ENCODE measurements at regions not wholly inside any gene's neighbourhood (a gene's known extent, or its start where the extent isn't known, plus 50 kb on each side); places are given as distances from the start of the nearest gene placed in this dataset.
"Not testable (repeated sequence)": the region's sequence is repeated elsewhere in the genome, so short reads cannot be mapped to it uniquely, and the experiment has no call there.

GRCh38 chr1:163610486-163610885, 288.7 kb downstream of the NUF2 start:
- ATAC-seq (ENCODE audit: poor library complexity) (no peak), DNase-seq (no peak)
- intact Hi-C loops (cut with DNase I): no loop called here

GRCh38 chr1:163614361-163614760, 292.6 kb downstream of the NUF2 start:
- intact Hi-C loops (cut with DNase I): no loop called here
- ATAC-seq (ENCODE audit: poor library complexity) (no peak), DNase-seq (no peak)

- no peak for DNase-seq
- no peak for ATAC-seq (ENCODE audit: poor library complexity)
- intact Hi-C loops (cut with DNase I): no loop called here
These were observed 306.4 kb downstream of the NUF2 start for GRCh38 chr1:163628034-163628773.

- no peak for ATAC-seq (ENCODE audit: poor library complexity)
- DNase-seq: no peak
- intact Hi-C loops (cut with DNase I): no loop called here
These were observed 310.5 kb downstream of the NUF2 start for GRCh38 chr1:163632269-163632668.

- no peak for ATAC-seq (ENCODE audit: poor library complexity)
- DNase-seq: no peak
- intact Hi-C loops (cut with DNase I): no loop called here
These were observed 311.6 kb downstream of the NUF2 start for GRCh38 chr1:163633366-163633765.

- DNase-seq; intact Hi-C loops (cut with DNase I); ATAC-seq (ENCODE audit: poor library complexity): not testable (repeated sequence)
These were observed 323.9 kb downstream of the NUF2 start for GRCh38 chr1:163645676-163646075.

- intact Hi-C loops (cut with DNase I): no loop called here
- no peak for ATAC-seq (ENCODE audit: poor library complexity)
- no peak for DNase-seq
These were observed 328.9 kb downstream of the NUF2 start for GRCh38 chr1:163650624-163651023.

GRCh38 chr1:163652441-163652840, 330.7 kb downstream of the NUF2 start:
- no peak for DNase-seq
- intact Hi-C loops (cut with DNase I): no loop called here
- ATAC-seq (ENCODE audit: poor library complexity): no peak

- DNase-seq: no peak
- intact Hi-C loops (cut with DNase I): no loop called here
- ATAC-seq (ENCODE audit: poor library complexity): no peak
These were observed 333.8 kb downstream of the NUF2 start for GRCh38 chr1:163655565-163655964.

GRCh38 chr1:163656095-163656759, 334.5 kb downstream of the NUF2 start:
- ATAC-seq (ENCODE audit: poor library complexity) (peak; percentile 49), DNase-seq (no peak)
- intact Hi-C loops (cut with DNase I): no loop called here

GRCh38 chr1:163657719-163658118, 336.0 kb downstream of the NUF2 start:
- no peak for ATAC-seq (ENCODE audit: poor library complexity)
- intact Hi-C loops (cut with DNase I): no loop called here
- DNase-seq: no peak

GRCh38 chr1:163661391-163661790, 339.6 kb downstream of the NUF2 start:
- no peak for DNase-seq
- intact Hi-C loops (cut with DNase I): no loop called here
- ATAC-seq (ENCODE audit: poor library complexity): peak; percentile 69

GRCh38 chr1:163664671-163665335, 343.0 kb downstream of the NUF2 start:
- ATAC-seq (ENCODE audit: poor library complexity) (no peak), DNase-seq (no peak)
- intact Hi-C loops (cut with DNase I): no loop called here

GRCh38 chr1:163668472-163668871, 346.7 kb downstream of the NUF2 start:
- no peak for ATAC-seq (ENCODE audit: poor library complexity)
- DNase-seq: no peak
- intact Hi-C loops (cut with DNase I): no loop called here

- ATAC-seq (ENCODE audit: poor library complexity) (no peak), DNase-seq (no peak)
- intact Hi-C loops (cut with DNase I): no loop called here
These were observed 349.4 kb downstream of the NUF2 start for GRCh38 chr1:163670989-163671757.

- intact Hi-C loops (cut with DNase I): no loop called here
- ATAC-seq (ENCODE audit: poor library complexity): no peak
These were observed 351.4 kb downstream of the NUF2 start for GRCh38 chr1:163672976-163673758.

GRCh38 chr1:163673759-163674151, 352.0 kb downstream of the NUF2 start:
- DNase-seq: no peak

More at GRCh38 chr1:163672976-163673758, 351.4 kb downstream of the NUF2 start:
- DNase-seq: no peak

GRCh38 chr1:163674236-163674635, 352.5 kb downstream of the NUF2 start:
- no peak for DNase-seq
- ATAC-seq (ENCODE audit: poor library complexity): no peak
- intact Hi-C loops (cut with DNase I): no loop called here

More at GRCh38 chr1:163673759-163674151, 352.0 kb downstream of the NUF2 start:
- intact Hi-C loops (cut with DNase I): no loop called here
- no peak for ATAC-seq (ENCODE audit: poor library complexity)
